C1 segment of cervical spinal cord (tissue), 14 donors: ENCODE measurements at regions not wholly inside any gene's neighbourhood (a gene's known extent, or its start where the extent isn't known, plus 50 kb on each side); places are given as distances from the start of the nearest gene placed in this dataset.
"Not testable (repeated sequence)": the region's sequence is repeated elsewhere in the genome, so short reads cannot be mapped to it uniquely, and the experiment has no call there.

Experiments used
- DNase-seq, 14 donors: peaks; one replicate each; lab custom pipeline; 2025; lab: John Stamatoyannopoulos, UW

- no peak for DNase-seq
These were observed 477.2 kb downstream of the TRIB2 start for GRCh38 chr2:13193900-13194299.

- no peak for DNase-seq
These were observed 478.5 kb downstream of the TRIB2 start for GRCh38 chr2:13195270-13195669.

- no peak for DNase-seq
These were observed 480.5 kb downstream of the TRIB2 start for GRCh38 chr2:13197248-13197647.

- no peak for DNase-seq
These were observed 485.2 kb downstream of the TRIB2 start for GRCh38 chr2:13201924-13202323.

GRCh38 chr2:13212115-13212514 lies 495.4 kb downstream of the TRIB2 start:
- DNase-seq: no peak

- no peak for DNase-seq
These were observed 501.5 kb downstream of the TRIB2 start for GRCh38 chr2:13218205-13218604.

GRCh38 chr2:13227578-13227977 lies 510.8 kb downstream of the TRIB2 start:
- DNase-seq: no peak

GRCh38 chr2:13230221-13230620 lies 513.5 kb downstream of the TRIB2 start:
- no peak for DNase-seq

- DNase-seq: no peak
These were observed 523.3 kb downstream of the TRIB2 start for GRCh38 chr2:13240061-13240460.

GRCh38 chr2:13240789-13241487 lies 524.2 kb downstream of the TRIB2 start:
- DNase-seq: no peak

GRCh38 chr2:13252615-13253014 lies 535.9 kb downstream of the TRIB2 start:
- no peak for DNase-seq

GRCh38 chr2:13255485-13255884 lies 538.7 kb downstream of the TRIB2 start:
- DNase-seq: no peak

GRCh38 chr2:13260402-13260801 lies 543.7 kb downstream of the TRIB2 start:
- DNase-seq: no peak

- DNase-seq: no peak
These were observed 549.4 kb downstream of the TRIB2 start for GRCh38 chr2:13266166-13266565.

GRCh38 chr2:13284688-13285087 lies 568.0 kb downstream of the TRIB2 start:
- DNase-seq: no peak

- DNase-seq: no peak
These were observed 572.6 kb downstream of the TRIB2 start for GRCh38 chr2:13289310-13289709.

- DNase-seq: not testable (repeated sequence)
These were observed 591.7 kb downstream of the TRIB2 start for GRCh38 chr2:13308478-13308805.

GRCh38 chr2:13308989-13309388 lies 592.3 kb downstream of the TRIB2 start:
- DNase-seq: no peak

GRCh38 chr2:13332060-13332459 lies 615.3 kb downstream of the TRIB2 start:
- DNase-seq: no peak

GRCh38 chr2:13334071-13334470 lies 617.3 kb downstream of the TRIB2 start:
- not testable (repeated sequence) for DNase-seq

GRCh38 chr2:13334545-13334944 lies 617.8 kb downstream of the TRIB2 start:
- no peak for DNase-seq

GRCh38 chr2:13335862-13336535 lies 619.3 kb downstream of the TRIB2 start:
- no peak for DNase-seq

GRCh38 chr2:13351068-13351467 lies 634.3 kb downstream of the TRIB2 start:
- DNase-seq: no peak

GRCh38 chr2:13353083-13353482 lies 636.3 kb downstream of the TRIB2 start:
- no peak for DNase-seq
